Activated CD4-positive, alpha-beta memory T cell treated with anti-CD3 and anti-CD28 coated beads, Interleukin-2, amount 10 ng/mL, durations not matched to agents 7 days and 5 days (primary cell): ENCODE measurements at regions not wholly inside any gene's neighbourhood (a gene's known extent, or its start where the extent isn't known, plus 50 kb on each side); places are given as distances from the start of the nearest gene placed in this dataset.

ENCODE experiments used
- CTCF ChIA-PET: fragments of 350-600 bp; sonication (Branson Sonifier 250); formaldehyde crosslinking; loops from one replicate; lab custom pipeline; 2021; ENCODE audit warnings: antibody characterized with exemption, inconsistent platforms; lab: Charles Lee
- POLR2A ChIA-PET: fragments of 350-600 bp; sonication (Branson Sonifier 250); formaldehyde crosslinking; loops from one replicate; lab custom pipeline; 2021; ENCODE audit warnings: antibody characterized with exemption; lab: Charles Lee
- DNase-seq: peaks from one replicate; pipeline ENCODE4 v3.0.0-alpha.2; 2020
- H3K27ac Mint-ChIP-seq: one replicate; pipeline ENCODE4 v1.8.0; 2021; ENCODE audit warnings: mild to moderate bottlenecking, mixed read lengths
- H3K27me3 Mint-ChIP-seq: one replicate; pipeline ENCODE4 v1.8.0; 2021; ENCODE audit warnings: mixed read lengths
- H3K36me3 Mint-ChIP-seq: one replicate; pipeline ENCODE4 v1.8.0; 2021; ENCODE audit warnings: low read depth, mixed read lengths
- H3K4me1 Mint-ChIP-seq: one replicate; pipeline ENCODE4 v1.8.0; 2021; ENCODE audit warnings: mixed read lengths
- H3K4me3 Mint-ChIP-seq: one replicate; pipeline ENCODE4 v1.8.0; 2021; ENCODE audit warnings: mild to moderate bottlenecking, mixed read lengths
- H3K9me3 Mint-ChIP-seq: one replicate; pipeline ENCODE4 v1.8.0; 2021; ENCODE audit warnings: mixed read lengths

DNA sequence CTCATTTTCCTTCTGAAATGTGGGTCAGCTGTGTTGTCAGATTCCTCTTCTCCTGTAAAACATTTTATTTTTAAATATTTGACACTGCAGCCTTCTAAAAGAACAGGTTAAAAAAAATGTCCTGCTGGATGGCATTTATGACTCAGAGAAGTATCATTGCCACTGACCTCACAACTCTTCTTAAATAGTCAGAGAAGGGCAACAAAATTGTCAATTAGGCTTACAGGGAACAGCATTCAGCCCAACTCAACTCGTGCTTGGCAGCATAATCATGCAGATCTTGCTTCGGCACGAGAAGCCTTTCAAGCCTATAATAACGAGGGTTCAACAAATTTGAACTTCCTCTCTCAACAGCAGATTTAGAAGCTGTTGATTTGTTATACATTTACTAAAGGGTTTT, 296.7 kb upstream of the DACH1 start:
- DNase-seq, result no peak
- H3K36me3 Mint-ChIP-seq, result no peaks in the 10 kb centered on the region
- no peaks in the 10 kb centered on the region for H3K27me3 Mint-ChIP-seq
- H3K4me1 Mint-ChIP-seq, result no peaks in the 10 kb centered on the region
- no peak overlapping the region for H3K4me3 Mint-ChIP-seq
- ChIA-PET CTCF (no interaction called here), POLR2A (interaction anchor here (0.6 kb wide), 1 partner anchor 36 kb away, joined by 3 read pairs; no protein-coding TSS in a partner anchor)
- H3K27ac Mint-ChIP-seq, result no peak overlapping the region
- peaks cover 3% of the 10 kb centered on the region for H3K9me3 Mint-ChIP-seq

DNA sequence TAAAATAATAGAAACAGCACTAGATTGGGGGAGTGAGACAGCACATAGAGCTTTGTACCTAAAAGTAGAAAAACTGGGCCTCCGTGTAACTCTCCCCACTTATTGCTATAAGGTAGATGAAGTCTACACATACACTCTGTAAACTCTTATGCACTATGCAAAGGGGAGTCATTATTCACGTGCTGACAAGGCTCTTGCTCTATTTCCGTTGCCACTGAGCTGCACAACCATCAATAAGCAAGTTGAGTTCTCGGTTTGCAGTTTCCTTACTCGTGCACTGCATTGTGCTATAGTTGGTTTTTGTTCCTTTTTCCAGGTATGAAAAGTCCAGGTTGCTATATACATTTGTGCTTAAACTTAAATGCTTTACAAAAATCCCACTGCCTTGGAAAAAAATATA, 294.0 kb upstream of the DACH1 start:
- H3K27ac Mint-ChIP-seq, result no peak overlapping the region
- ChIA-PET CTCF (no interaction called here), POLR2A (no interaction called here)
- no peaks in the 10 kb centered on the region for H3K9me3 Mint-ChIP-seq
- no peak overlapping the region for H3K4me3 Mint-ChIP-seq
- no peaks in the 10 kb centered on the region for H3K27me3 Mint-ChIP-seq
- H3K4me1 Mint-ChIP-seq, result no peaks in the 10 kb centered on the region
- no peaks in the 10 kb centered on the region for H3K36me3 Mint-ChIP-seq
- no peak for DNase-seq

DNA sequence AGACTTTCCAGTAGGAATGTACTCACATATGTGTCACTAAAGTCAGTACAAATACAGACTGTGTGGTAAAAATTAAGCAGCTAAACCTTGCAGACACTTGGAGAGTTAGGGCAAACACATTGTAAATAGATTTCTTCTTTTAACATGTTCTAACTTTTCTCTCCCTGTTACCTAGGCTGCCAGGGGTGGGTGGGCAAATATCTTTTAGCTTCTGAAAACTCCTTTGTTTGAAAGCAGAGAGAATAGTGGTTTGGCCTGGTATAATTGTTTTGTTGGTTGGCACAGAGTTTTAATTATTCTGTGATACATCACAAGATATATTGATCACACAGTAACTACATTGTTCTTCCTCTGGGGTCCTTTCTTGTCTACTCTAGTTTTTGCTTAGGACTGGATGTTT, 289.8 kb upstream of the DACH1 start:
- H3K36me3 Mint-ChIP-seq, result no peaks in the 10 kb centered on the region
- no peak overlapping the region for H3K27ac Mint-ChIP-seq
- no peak for DNase-seq
- H3K4me3 Mint-ChIP-seq, result no peak overlapping the region
- CTCF ChIA-PET, result no interaction called here
- peaks cover 3% of the 10 kb centered on the region for H3K9me3 Mint-ChIP-seq
- no peaks in the 10 kb centered on the region for H3K27me3 Mint-ChIP-seq
- no peaks in the 10 kb centered on the region for H3K4me1 Mint-ChIP-seq
- POLR2A ChIA-PET, result no interaction called here

GRCh38 chr13:72153272-72153671, 286.3 kb upstream of the DACH1 start:
- Mint-ChIP-seq H3K4me1 (no peaks in the 10 kb centered on the region), H3K4me3 (no peak overlapping the region), H3K9me3 (peaks cover 3% of the 10 kb centered on the region), H3K36me3 (no peaks in the 10 kb centered on the region), H3K27me3 (no peaks in the 10 kb centered on the region), H3K27ac (no peak overlapping the region)
- ChIA-PET CTCF (no interaction called here), POLR2A (no interaction called here)
- DNase-seq, result no peak

GRCh38 chr13:72151241-72151640, 284.2 kb upstream of the DACH1 start:
- CTCF ChIA-PET, result no interaction called here
- POLR2A ChIA-PET, result no interaction called here

DNA sequence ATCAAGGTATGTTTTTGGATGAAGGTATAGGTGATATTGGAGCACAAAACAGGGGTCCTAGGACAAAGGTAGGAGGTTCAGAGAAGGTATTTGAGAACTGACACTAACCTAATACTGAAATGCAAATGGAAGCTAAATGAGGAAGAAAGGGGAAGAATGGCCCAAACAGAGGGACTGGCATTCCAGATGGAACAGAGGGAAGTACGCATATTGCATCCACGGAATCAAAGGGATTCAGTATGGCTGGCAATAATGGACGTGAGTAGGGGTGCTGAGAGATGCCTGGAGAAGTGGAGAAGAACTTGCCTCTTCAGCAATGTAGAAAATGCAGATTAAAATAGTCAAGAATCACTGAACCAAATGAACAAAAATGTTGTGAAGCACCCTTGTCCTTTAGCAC, 283.5 kb upstream of the DACH1 start:
- H3K4me1 Mint-ChIP-seq, result no peaks in the 10 kb centered on the region
- no peak overlapping the region for H3K27ac Mint-ChIP-seq
- ChIA-PET CTCF (no interaction called here), POLR2A (interaction anchor here (0.6 kb wide), 1 partner anchor 1184 kb away, joined by 3 read pairs; no protein-coding TSS in a partner anchor)
- no peaks in the 10 kb centered on the region for H3K27me3 Mint-ChIP-seq
- no peak for DNase-seq
- H3K9me3 Mint-ChIP-seq, result peaks cover 3% of the 10 kb centered on the region
- H3K36me3 Mint-ChIP-seq, result no peaks in the 10 kb centered on the region
- no peak overlapping the region for H3K4me3 Mint-ChIP-seq

More at GRCh38 chr13:72151241-72151640, 284.2 kb upstream of the DACH1 start:
- H3K27me3 Mint-ChIP-seq, result no peaks in the 10 kb centered on the region
- H3K9me3 Mint-ChIP-seq, result peaks cover 3% of the 10 kb centered on the region
- H3K4me3 Mint-ChIP-seq, result no peak overlapping the region
- DNase-seq, result no peak
- no peaks in the 10 kb centered on the region for H3K4me1 Mint-ChIP-seq
- no peaks in the 10 kb centered on the region for H3K36me3 Mint-ChIP-seq
- no peak overlapping the region for H3K27ac Mint-ChIP-seq

DNA sequence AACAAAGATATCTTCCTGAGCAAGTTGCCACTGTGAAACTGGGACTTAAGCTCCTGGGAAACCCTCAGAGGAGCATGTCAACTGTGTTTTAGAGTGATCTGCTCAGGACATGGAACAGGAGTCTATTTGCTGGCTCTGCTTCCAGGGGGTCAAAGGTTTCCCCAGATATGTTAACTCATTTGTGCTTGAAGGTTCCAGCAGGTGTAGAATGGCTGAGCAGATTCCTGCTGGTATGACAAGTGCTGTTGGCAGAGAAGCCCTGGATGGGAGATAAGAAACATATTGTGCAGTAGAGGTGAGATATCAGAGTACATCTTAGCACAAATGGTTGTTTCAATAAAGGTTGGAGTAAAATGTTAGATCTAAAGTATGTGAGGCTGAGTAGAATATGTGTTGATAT, 282.7 kb upstream of the DACH1 start:
- CTCF ChIA-PET, result no interaction called here
- Mint-ChIP-seq H3K4me3 (no peak overlapping the region), H3K9me3 (no peaks in the 10 kb centered on the region), H3K27me3 (no peaks in the 10 kb centered on the region), H3K36me3 (no peaks in the 10 kb centered on the region), H3K27ac (no peak overlapping the region), H3K4me1 (no peaks in the 10 kb centered on the region)
- POLR2A ChIA-PET, result interaction anchor here (0.6 kb wide), 1 partner anchor 1185 kb away, joined by 3 read pairs; no protein-coding TSS in a partner anchor
- DNase-seq, result no peak

DNA sequence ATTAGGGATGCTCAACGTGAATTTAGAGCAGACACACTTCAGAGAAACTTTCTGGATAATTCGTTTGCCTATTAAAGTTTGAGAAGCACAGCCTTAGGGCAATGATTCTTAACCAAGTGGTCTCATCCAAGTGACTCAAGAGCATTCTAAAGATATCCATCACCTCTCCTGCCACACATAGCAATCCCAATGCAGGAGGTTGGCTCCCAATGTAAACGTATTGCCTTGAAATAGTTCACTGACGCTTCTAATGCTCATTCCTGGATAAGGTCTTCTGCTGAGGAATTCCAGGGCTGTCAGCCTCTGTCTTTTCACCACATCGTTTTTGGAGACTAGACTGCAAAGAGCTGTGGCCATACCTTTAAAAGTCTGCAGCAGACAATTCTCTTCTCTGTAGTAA, 279.8 kb upstream of the DACH1 start:
- no peak overlapping the region for H3K4me3 Mint-ChIP-seq

GRCh38 chr13:72145383-72145782, 278.4 kb upstream of the DACH1 start:
- H3K4me3 Mint-ChIP-seq, result no peak overlapping the region
- H3K27me3 Mint-ChIP-seq, result no peaks in the 10 kb centered on the region

More for the DNA sequence above, 279.8 kb upstream of the DACH1 start:
- Mint-ChIP-seq H3K9me3 (no peaks in the 10 kb centered on the region), H3K4me1 (no peaks in the 10 kb centered on the region), H3K27me3 (no peaks in the 10 kb centered on the region), H3K36me3 (no peaks in the 10 kb centered on the region), H3K27ac (no peak overlapping the region)
- POLR2A ChIA-PET, result no interaction called here
- DNase-seq, result no peak
- CTCF ChIA-PET, result no interaction called here

GRCh38 chr13:72144636-72145035, 277.6 kb upstream of the DACH1 start:
- POLR2A ChIA-PET, result no interaction called here
- Mint-ChIP-seq H3K36me3 (no peaks in the 10 kb centered on the region), H3K4me3 (no peak overlapping the region), H3K27me3 (no peaks in the 10 kb centered on the region), H3K27ac (no peak overlapping the region), H3K4me1 (no peaks in the 10 kb centered on the region), H3K9me3 (no peaks in the 10 kb centered on the region)
- DNase-seq, result no peak
- CTCF ChIA-PET, result no interaction called here

More at GRCh38 chr13:72145383-72145782, 278.4 kb upstream of the DACH1 start:
- no peaks in the 10 kb centered on the region for H3K36me3 Mint-ChIP-seq
- POLR2A ChIA-PET, result no interaction called here
- CTCF ChIA-PET, result no interaction called here
- no peaks in the 10 kb centered on the region for H3K4me1 Mint-ChIP-seq
- no peak overlapping the region for H3K27ac Mint-ChIP-seq
- H3K9me3 Mint-ChIP-seq, result no peaks in the 10 kb centered on the region
- DNase-seq, result no peak

- Mint-ChIP-seq H3K4me3 (no peak overlapping the region), H3K27ac (no peak overlapping the region), H3K9me3 (no peaks in the 10 kb centered on the region), H3K27me3 (no peaks in the 10 kb centered on the region), H3K4me1 (no peaks in the 10 kb centered on the region), H3K36me3 (no peaks in the 10 kb centered on the region)
- CTCF ChIA-PET, result no interaction called here
- POLR2A ChIA-PET, result no interaction called here
- DNase-seq, result no peak
Observed at GRCh38 chr13:72141855-72142519, 275.0 kb upstream of the DACH1 start.

DNA sequence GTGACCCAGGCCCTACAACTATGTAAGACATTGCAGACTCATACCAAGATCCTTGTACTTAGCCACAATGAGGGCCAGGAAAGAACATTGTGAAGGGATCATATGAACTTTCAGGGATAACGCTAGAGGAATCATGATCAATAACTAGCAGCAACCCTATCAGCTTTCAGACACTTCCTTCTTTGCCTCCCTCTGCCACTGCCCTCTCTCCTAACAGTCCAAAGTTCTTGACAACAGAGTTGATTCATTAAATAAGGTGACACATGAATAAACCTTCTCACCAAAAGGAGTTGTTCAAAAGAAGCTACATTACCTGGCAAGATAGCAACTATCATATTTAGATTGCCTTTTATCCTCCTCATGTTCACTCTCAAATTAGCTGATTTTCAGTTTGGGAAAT, 272.2 kb upstream of the DACH1 start:
- no peaks in the 10 kb centered on the region for H3K9me3 Mint-ChIP-seq
- H3K36me3 Mint-ChIP-seq, result no peaks in the 10 kb centered on the region
- no peak for DNase-seq
- H3K4me3 Mint-ChIP-seq, result no peak overlapping the region
- no peaks in the 10 kb centered on the region for H3K4me1 Mint-ChIP-seq
- H3K27me3 Mint-ChIP-seq, result no peaks in the 10 kb centered on the region
- ChIA-PET POLR2A (no interaction called here), CTCF (no interaction called here)
- no peak overlapping the region for H3K27ac Mint-ChIP-seq

DNA sequence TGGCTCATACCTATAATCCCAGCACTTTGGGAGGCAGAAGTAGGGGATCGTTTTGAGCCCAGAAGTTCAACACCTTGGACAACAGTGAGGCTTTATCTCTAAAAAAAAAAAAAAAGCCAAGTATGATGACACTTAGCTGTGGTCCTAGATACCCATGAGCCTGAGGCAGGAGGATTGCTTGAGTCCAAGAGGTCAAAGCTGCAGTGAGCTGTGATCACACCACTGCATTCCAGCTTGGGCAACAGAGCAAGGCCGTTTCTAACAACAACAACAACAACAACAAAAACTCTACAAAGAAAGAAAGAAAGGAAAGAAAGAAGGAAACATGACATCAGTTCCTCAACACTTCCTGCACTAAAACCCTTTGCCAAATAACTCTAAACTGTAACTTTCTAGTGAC, 265.1 kb upstream of the DACH1 start:
- no peaks in the 10 kb centered on the region for H3K27me3 Mint-ChIP-seq
- no peak overlapping the region for H3K27ac Mint-ChIP-seq
- no peaks in the 10 kb centered on the region for H3K36me3 Mint-ChIP-seq
- no peak overlapping the region for H3K4me3 Mint-ChIP-seq
- POLR2A ChIA-PET, result no interaction called here
- no peak for DNase-seq
- CTCF ChIA-PET, result no interaction called here
- no peaks in the 10 kb centered on the region for H3K4me1 Mint-ChIP-seq
- no peaks in the 10 kb centered on the region for H3K9me3 Mint-ChIP-seq

DNA sequence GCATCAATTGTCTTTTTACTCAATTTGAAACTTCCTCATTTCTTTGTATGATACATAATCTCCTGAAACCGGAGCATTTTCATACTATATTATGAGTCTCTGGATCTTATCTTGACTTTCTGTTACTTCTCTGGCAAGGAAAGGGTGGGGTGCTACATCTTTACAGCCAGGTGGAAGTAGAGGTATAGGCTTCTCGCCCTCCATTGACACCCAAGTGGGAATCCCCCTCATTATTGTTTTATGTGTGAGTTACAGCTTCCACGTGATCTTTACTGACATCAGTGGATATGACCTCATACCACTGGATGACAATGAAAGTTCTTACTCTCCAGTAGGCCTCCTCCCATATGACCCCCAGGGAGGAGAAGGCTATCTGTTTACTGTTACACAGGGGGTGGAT, 262.1 kb upstream of the DACH1 start:
- Mint-ChIP-seq H3K4me1 (no peaks in the 10 kb centered on the region), H3K36me3 (no peaks in the 10 kb centered on the region), H3K4me3 (no peak overlapping the region), H3K9me3 (no peaks in the 10 kb centered on the region), H3K27ac (no peak overlapping the region), H3K27me3 (no peaks in the 10 kb centered on the region)
- DNase-seq, result no peak
- ChIA-PET POLR2A (no interaction called here), CTCF (no interaction called here)
